Psoas muscle (tissue), 7 donors: ENCODE measurements at regions not wholly inside any gene's neighbourhood (a gene's known extent, or its start where the extent isn't known, plus 50 kb on each side); places are given as distances from the start of the nearest gene placed in this dataset.
"Not testable (repeated sequence)": the region's sequence is repeated elsewhere in the genome, so short reads cannot be mapped to it uniquely, and the experiment has no call there.

Experiments
- ATAC-seq, 4 donors: fragments of 200-7000 bp; cut with Tn5 transposase; one replicate each; pipeline ENCODE4 v1.9.1; 2020; ENCODE audit warnings: moderate library complexity in 3 of 4, mild to moderate bottlenecking in 2 of 4
- DNase-seq, 2 donors: peaks; one replicate each; pipeline ENCODE4 v3.0.0-alpha.2; 2020
- H3K27ac ChIP-seq: fragments of 200-600 bp; one replicate; pipeline ENCODE4 v1.8.0; 2022
- H3K27me3 ChIP-seq, 3 donors: fragments of 200-600 bp in 1 of 3; one replicate each; pipeline versions ENCODE4 v1.6.1 to v1.8.0; 2013 to 2022; ENCODE audit warnings: low read length in 2 of 3, mild to moderate bottlenecking in 2 of 3, moderate library complexity in 1 of 3; ENCODE audit not compliant: insufficient read depth in 3 of 3
- H3K36me3 ChIP-seq, 2 donors: fragments of 200-600 bp in 1 of 2; one replicate each; pipeline versions ENCODE4 v1.6.1 to v1.8.0; 2013 to 2022; ENCODE audit warnings: low read depth in 1 of 2, mild to moderate bottlenecking in 1 of 2, moderate library complexity in 1 of 2; ENCODE audit not compliant: insufficient read depth in 1 of 2
- H3K4me1 ChIP-seq: fragments of 200-600 bp; one replicate; pipeline ENCODE4 v1.8.0; 2022
- H3K4me3 ChIP-seq: fragments of 200-600 bp; one replicate; pipeline ENCODE4 v1.8.0; 2022; ENCODE audit warnings: mild to moderate bottlenecking
- H3K9me3 ChIP-seq: fragments of 200-600 bp; one replicate; pipeline ENCODE4 v1.8.0; 2022
- WGBS, 3 donors: extraction: QIAGEN DNeasy Blood & Tissue Kit; methylation state at CpG; one replicate each; pipeline versions ENCODE4 v1.1.6 to v1.1.7; 2013; 5-methylcytosine and 5-hydroxymethylcytosine counted together
- intact Hi-C, 2 donors: fragments of 100-400 bp; cut with DNase I; formaldehyde crosslinking; loops; one replicate each; pipeline versions ENCODE4 v1.11.0 to v1.14.2; 2022
- donor health status: healthy with polysubstance abuse.
- donor health status: DM: no; HTN: no; CAD: no; lungs with moderate emphysema.
- donor health status: Bipolar disorder and iron deficiency.
- donor health status: healthy.
- donor health status: DM: yes; HTN: yes; CAD: no.
- donor health status: DM: no; HTN: no; CAD: no.
- donor health status: DM: yes; HTN: yes; CAD: no.

DNA sequence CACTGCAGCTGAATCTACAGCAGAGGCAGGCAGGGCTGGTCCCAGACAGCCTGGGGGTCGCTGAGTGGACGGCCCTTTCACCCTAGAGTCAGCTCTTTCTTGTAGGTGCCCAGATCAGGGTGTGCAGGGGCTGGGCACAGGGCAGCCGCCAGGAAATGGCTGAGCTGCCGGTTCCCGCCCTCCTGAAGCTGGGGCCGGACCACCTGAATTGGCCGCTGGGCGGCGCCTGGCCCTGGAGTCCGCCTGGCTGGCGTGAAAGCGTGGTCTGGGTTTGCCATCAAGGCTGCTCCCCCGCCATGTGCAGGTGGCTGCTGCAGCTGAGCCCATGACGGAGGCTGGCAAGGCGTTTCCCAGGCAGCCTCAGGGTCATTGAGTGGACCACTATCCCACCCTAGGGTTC lies 85.7 kb downstream of the POTEM start:
- H3K27me3 ChIP-seq, H3K36me3 ChIP-seq, ATAC-seq, H3K4me1 ChIP-seq, intact Hi-C loops, DNase-seq, H3K27ac ChIP-seq, H3K9me3 ChIP-seq, H3K4me3 ChIP-seq: not testable (repeated sequence)
- WGBS, 3 donors: no CpG with 5 or more reads among the region's 15 CpGs

DNA sequence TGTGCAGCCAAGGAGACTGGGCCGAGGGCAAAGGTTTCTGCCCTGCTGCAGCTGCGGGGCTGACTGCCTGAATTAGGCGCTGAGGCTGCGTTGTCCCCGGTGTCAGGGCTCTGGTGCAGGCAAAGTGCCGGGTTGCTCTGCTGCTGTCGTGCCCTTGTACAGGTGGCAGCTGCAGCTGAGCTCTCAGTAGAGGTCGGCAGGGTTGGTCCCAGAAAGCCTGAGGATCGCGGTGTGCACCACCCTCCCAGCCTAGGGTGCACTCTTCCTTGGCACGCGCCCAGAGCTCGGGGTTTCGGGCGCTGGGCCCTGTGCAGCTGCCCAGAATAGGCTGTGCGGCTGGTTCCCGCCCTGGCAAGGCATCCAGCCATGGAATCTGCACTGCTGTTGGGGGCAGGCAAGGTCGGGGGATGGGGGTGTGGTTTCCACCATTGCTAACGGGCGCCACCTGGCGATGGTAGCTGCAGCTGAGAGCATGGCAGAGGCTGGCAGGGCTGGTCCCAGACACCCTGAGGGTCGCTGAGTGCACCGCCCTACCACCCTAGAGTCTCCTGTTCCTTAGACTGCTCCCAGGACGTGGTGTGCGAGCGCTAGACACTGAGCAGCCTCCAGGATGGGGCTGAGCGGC lies 86.3 kb downstream of the POTEM start:
- H3K36me3 ChIP-seq, H3K4me1 ChIP-seq, H3K9me3 ChIP-seq, intact Hi-C loops, H3K4me3 ChIP-seq, H3K27me3 ChIP-seq, H3K27ac ChIP-seq, DNase-seq: not testable (repeated sequence)
- no CpG with 5 or more reads among the region's 27 CpGs for WGBS, 3 donors
- peak in 1 of 4 donors; percentile 32 for ATAC-seq

DNA sequence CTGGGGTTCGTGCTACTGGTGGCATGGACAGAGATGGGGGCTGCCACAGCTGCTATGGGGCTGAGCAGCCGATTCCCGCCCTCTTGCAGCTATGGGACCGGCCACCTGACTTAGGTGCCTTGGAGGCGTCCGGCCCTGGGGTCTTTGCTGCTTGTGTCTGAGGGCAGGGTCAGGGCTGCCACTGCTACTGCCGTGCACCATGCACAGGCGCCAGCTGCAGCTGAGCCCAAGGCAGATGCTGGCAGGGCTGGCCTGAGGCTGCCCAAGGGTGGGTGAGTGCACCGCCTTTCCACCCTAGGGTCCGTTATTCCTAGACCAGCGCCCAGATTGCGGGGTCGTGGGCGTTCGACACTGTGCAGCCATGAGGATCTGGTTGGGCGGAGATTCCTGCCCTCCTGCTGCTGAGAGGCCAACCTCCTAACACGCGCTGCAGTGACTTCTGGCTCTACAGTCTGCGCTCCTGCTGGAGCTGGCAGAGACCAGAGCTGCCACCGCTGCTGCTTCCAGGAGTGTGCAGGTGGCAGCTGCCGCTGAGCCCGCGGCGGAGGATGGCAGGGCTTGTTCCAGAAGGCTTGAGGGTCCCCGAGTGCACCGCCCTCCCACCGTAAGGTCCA lies 87.0 kb downstream of the POTEM start:
- H3K36me3 ChIP-seq: not testable (repeated sequence)

DNA sequence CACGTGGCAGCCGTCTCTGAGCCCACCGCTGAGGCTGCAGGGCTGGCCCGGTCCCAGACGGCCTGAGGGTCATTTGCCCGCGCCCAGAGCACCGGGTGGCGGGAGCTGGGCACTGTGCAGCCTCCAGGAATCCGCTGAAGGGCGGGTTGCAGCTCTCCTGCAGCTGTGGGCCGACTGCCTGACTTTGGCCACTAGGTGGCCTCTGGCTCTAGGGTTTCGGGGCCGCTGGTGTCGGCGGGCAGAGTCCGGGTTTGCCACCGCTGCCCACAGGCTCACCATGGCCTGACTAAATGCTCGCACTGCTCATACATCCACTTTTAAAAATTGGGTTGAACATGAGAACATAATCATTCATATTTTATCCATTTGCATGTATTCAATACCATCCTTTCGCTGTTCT lies 87.7 kb downstream of the POTEM start:
- DNase-seq, intact Hi-C loops, H3K4me3 ChIP-seq, H3K36me3 ChIP-seq, H3K27ac ChIP-seq, H3K9me3 ChIP-seq, H3K27me3 ChIP-seq, ATAC-seq, H3K4me1 ChIP-seq: not testable (repeated sequence)
- no CpG with 5 or more reads among the region's 20 CpGs for WGBS, 3 donors

More for the DNA sequence above, 87.0 kb downstream of the POTEM start:
- H3K27me3 ChIP-seq, H3K9me3 ChIP-seq, H3K27ac ChIP-seq, intact Hi-C loops, H3K4me3 ChIP-seq, ATAC-seq, H3K4me1 ChIP-seq, DNase-seq: not testable (repeated sequence)
- 80 to 100% (median 82%) methylated on average over 1 to 14 of the region's 27 CpGs for WGBS, 3 donors

DNA sequence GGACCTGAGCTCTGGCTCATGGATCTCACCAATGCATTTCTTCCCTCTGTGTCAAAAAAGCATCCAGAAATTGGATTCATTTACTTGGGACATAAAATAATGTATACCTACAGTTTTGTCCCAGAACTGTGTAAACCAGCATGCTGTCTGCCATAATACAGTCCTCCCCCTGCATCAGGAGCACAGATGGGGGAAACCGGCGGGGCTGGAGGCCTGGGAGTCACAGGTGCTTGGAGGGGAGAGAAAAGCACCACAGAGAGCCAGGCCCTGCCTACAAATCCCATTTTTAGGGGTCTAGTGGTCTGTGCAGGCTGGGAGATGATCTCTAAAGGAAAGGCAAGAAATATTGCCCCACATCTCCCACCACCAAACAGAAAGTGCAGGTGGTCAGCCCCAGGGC lies 91.8 kb downstream of the POTEM start:
- DNase-seq: peak; percentile 9 to 50
- intact Hi-C loops: not testable (repeated sequence)

DNA sequence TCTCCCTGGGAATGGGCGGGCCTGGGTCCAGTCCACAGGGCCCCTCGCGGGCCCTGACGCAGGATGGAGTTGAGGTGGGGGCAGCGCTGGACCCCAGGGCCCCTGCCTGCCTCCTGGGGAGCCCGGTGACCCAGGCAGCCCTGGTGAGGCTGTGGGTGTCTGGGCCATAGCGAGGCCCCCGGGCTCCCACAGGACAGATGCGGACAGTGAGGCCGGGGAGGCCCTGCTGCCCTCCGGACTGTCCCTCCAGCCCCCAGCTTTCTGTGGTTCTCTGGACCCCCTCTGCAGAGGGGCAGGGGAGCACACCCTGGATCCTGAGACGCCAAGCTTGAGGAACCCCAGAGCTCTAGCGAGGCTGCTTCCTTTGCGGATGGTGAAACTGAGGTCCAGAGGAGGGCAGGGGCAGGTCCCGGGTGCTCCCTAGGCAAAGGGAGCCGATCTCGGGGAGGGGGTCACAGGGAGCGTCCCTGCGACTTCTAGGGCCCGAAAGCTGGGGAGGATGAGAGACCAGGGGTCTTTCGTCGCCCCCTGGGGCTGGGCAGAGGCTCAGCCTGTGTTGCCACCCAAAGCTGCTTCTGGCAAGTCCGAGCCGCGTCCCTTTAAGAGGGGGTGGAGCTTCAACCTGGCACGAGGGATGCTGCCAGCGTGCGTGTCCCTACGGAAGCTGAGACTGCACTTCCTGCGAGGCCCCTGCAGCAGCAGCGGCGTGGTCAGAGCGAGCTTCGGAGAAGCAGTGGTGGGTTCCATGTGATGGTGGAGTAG lies 94.6 kb downstream of the POTEM start:
- H3K36me3 ChIP-seq, H3K9me3 ChIP-seq, intact Hi-C loops, H3K4me1 ChIP-seq, DNase-seq, H3K4me3 ChIP-seq, H3K27me3 ChIP-seq, H3K27ac ChIP-seq: not testable (repeated sequence)
- ATAC-seq: peak; percentile 23 to 78 (median 50)
- no CpG with 5 or more reads among the region's 34 CpGs for WGBS, 3 donors

More for the DNA sequence above, 91.8 kb downstream of the POTEM start:
- H3K4me3 ChIP-seq, H3K4me1 ChIP-seq, H3K9me3 ChIP-seq, H3K36me3 ChIP-seq, ATAC-seq, H3K27me3 ChIP-seq, H3K27ac ChIP-seq: not testable (repeated sequence)
- 14 to 38% (median 23%) methylated on average over 2 of the region's 2 CpGs for WGBS, 3 donors

DNA sequence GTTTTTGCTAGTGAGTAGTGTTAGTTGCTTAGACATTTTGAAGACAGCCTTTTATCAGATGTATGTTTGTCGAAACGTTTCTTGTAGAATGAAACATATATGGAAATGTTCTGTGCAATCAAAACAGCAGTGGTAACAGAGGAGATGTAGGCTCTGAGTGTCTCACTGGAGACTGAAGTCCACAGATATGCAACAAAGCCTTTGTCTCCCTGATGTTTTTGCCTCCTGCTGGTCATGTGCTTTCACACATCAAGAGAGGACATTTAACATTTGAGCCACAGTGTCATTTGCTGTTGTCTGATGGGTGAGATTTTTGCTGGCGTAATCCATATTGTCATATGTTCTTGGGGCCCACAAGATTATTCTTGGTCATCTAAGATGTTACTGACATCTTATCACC lies 101.7 kb downstream of the POTEM start:
- H3K4me3 ChIP-seq, intact Hi-C loops, H3K36me3 ChIP-seq, H3K27me3 ChIP-seq, ATAC-seq, H3K4me1 ChIP-seq, H3K27ac ChIP-seq, DNase-seq, H3K9me3 ChIP-seq: not testable (repeated sequence)
- WGBS, 3 donors: 80 to 88% methylated on average over 1 of the region's 3 CpGs; no CpG with 5 or more reads in 1 of the 3 donors

DNA sequence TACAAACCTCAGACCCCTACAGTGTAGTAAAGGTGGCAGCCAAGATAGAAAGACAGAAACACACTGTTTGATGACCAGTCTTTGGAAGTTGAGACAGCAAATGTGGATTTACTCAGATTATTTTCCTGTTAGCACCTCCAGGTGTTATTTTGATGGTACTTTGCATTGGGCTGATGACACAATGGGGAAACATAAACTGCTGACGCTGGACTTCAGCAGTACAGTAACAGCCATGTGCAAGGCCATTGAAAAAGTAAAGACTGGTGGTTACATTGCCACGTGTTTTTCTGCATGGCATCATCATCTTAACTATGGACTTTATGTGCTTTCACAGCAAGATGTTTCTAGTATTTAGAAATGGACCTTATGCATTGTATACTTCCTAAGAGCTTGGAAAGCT lies 105.3 kb downstream of the POTEM start:
- H3K27me3 ChIP-seq, intact Hi-C loops, H3K4me3 ChIP-seq, H3K27ac ChIP-seq, DNase-seq, H3K36me3 ChIP-seq, H3K4me1 ChIP-seq, H3K9me3 ChIP-seq, ATAC-seq: not testable (repeated sequence)
- no CpG with 5 or more reads among the region's 2 CpGs for WGBS, 3 donors

DNA sequence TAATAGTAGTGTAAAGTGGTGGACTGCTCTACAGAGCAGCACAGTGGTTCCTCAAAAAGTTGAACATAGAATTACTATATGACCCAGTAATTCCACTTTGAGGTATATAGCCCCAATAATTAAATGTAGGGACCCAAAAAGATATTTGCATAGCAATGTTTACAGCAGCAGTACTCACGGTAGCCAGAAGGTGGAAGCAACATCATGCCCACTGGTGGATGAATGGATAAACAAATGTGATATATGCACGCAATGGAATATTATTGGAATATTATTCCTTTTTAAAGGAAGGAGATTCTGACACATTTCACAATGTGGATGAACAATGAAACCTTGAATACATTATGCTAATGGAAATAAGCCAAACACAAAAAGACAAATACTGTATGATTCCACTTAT lies 121.4 kb downstream of the POTEM start:
- H3K36me3 ChIP-seq, ATAC-seq, H3K27me3 ChIP-seq, H3K9me3 ChIP-seq, H3K4me1 ChIP-seq, H3K4me3 ChIP-seq, DNase-seq, H3K27ac ChIP-seq, intact Hi-C loops: not testable (repeated sequence)
- WGBS, 3 donors: 53 to 56% methylated on average over 1 to 2 of the region's 2 CpGs; no CpG with 5 or more reads in 1 of the 3 donors

DNA sequence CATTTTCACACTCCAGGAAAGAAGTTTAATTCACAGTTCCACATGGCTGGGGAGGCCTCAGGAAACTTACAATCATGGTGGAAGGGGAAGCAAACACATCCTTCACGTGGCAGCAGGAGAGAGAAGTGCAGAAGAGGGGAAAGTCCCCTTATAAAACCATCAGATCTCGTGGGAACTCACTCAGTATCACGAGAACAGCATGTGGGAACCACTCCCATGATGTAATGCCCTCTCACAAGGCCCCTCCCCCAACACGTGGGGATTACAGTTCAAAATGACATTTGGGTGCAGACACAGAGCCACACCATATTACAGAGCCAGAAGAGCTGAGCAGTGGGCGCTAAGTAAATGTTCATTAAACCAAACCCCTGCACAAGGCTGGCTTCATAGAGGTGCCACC lies 126.0 kb downstream of the POTEM start:
- H3K27me3 ChIP-seq, intact Hi-C loops, ATAC-seq, DNase-seq, H3K9me3 ChIP-seq, H3K4me1 ChIP-seq, H3K27ac ChIP-seq, H3K36me3 ChIP-seq, H3K4me3 ChIP-seq: not testable (repeated sequence)
- no CpG with 5 or more reads among the region's 5 CpGs for WGBS, 3 donors

DNA sequence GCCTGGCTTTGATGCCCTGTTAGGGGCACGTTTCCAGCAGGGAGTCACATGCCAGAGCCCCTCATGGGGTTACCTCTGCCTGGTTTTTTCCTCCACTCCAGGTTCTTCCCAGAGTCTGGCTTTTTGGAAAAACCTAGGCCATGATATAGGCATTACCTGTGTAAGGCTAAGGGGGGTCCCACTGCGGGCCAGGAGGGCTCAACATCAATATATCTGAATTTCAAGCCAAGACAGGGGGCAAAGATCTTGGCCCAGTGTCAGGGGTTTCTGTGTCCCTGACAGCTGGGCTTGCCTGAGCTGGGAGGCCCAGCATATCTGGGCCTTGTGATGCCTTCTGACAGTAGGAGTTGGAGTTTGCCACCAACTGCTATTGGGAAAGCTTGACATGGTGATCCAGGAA lies 127.5 kb downstream of the POTEM start:
- DNase-seq, H3K27ac ChIP-seq, H3K4me3 ChIP-seq, H3K36me3 ChIP-seq, ATAC-seq, H3K27me3 ChIP-seq, H3K9me3 ChIP-seq, intact Hi-C loops, H3K4me1 ChIP-seq: not testable (repeated sequence)
- 24 to 35% (median 35%) methylated on average over 1 of the region's 2 CpGs for WGBS, 3 donors
